ENCODE measurements at regions not wholly inside any gene's neighbourhood (a gene's known extent, or its start where the extent isn't known, plus 50 kb on each side); places are given as distances from the start of the nearest gene placed in this dataset.

GRCh38 chr6:148090326-148090725 is 252.3 kb upstream of the SASH1 start:
- TF ChIP-seq, protein P1, sequence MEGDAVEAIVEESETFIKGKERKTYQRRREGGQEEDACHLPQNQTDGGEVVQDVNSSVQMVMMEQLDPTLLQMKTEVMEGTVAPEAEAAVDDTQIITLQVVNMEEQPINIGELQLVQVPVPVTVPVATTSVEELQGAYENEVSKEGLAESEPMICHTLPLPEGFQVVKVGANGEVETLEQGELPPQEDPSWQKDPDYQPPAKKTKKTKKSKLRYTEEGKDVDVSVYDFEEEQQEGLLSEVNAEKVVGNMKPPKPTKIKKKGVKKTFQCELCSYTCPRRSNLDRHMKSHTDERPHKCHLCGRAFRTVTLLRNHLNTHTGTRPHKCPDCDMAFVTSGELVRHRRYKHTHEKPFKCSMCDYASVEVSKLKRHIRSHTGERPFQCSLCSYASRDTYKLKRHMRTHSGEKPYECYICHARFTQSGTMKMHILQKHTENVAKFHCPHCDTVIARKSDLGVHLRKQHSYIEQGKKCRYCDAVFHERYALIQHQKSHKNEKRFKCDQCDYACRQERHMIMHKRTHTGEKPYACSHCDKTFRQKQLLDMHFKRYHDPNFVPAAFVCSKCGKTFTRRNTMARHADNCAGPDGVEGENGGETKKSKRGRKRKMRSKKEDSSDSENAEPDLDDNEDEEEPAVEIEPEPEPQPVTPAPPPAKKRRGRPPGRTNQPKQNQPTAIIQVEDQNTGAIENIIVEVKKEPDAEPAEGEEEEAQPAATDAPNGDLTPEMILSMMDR (conservative IDR thresholded peaks at IDR 0.05 in 1 of 2, IDR thresholded peaks at IDR 0.05 in 1 of 2; ENCODE audit: extremely low read depth in 1 of 2, insufficient read depth in 1 of 2, low read depth in 1 of 2, low read length in 2 of 2) = no peak
- TF ChIP-seq EZH2 (IDR thresholded peaks at IDR 0.05; ENCODE audit: borderline replicate concordance, low read length) = no peak

All from mammary epithelial cell (primary cell).